HepG2 (cell line): ENCODE measurements at regions not wholly inside any gene's neighbourhood (a gene's known extent, or its start where the extent isn't known, plus 50 kb on each side); places are given as distances from the start of the nearest gene placed in this dataset.

ENCODE experiments used
- ATAC-seq: fragments of 200-7000 bp; cut with Tn5 transposase; 3 replicates; pipeline ENCODE4 v1.9.1; 2020; ENCODE audit warnings: mild to moderate bottlenecking, moderate library complexity
- BruUV-seq: library from RNA; stranded (reverse); fragments of 400-500 nt; replicated peaks from 2 replicates; lab custom pipeline; 2021; lab: Mats Ljungman, UMichigan
- CTCF ChIA-PET: fragments of 300-600 bp; formaldehyde crosslinking; extraction: SDS; loops from one replicate; lab custom pipeline; 2021; ENCODE audit warnings: low total read pairs, inconsistent platforms, low intra/inter-chr PET ratio; lab: Yijun Ruan, JAX
- POLR2A ChIA-PET: fragments of 350-600 bp; sonication (Branson Sonifier 250); formaldehyde crosslinking; loops from one replicate; lab custom pipeline; 2020; ENCODE audit warnings: antibody characterized with exemption, inconsistent platforms; lab: Yijun Ruan, JAX
- DNase-seq: peaks from one replicate; pipeline ENCODE4 v3.0.0-alpha.2; 2015; ENCODE audit warnings: low spot score
- FAIRE-seq: peaks from 3 replicates; lab custom pipeline; 2011; peaks lifted over from hg19 to GRCh38; lab: Jason Lieb, UNC
- H2AFZ ChIP-seq: one replicate; pipeline ENCODE4 v1.6.1; 2011; ENCODE audit warnings: low read length, inconsistent platforms
- H3K27ac ChIP-seq: fragments of 300-600 bp; 3 replicates; pipeline ENCODE4 v1.8.0; 2011; ENCODE audit warnings: mixed run types, mild to moderate bottlenecking, mixed read lengths, low read length, inconsistent platforms; ENCODE audit not compliant: insufficient read depth; ENCODE audit errors: extremely low read length
- H3K27me3 ChIP-seq, 2 experiments: fragments of 200-600 bp in 1 of 2; 2 replicates in 1 of 2; 3 replicates in 1 of 2; pipeline versions ENCODE4 v1.6.0 to v1.8.0; 2011; ENCODE audit warnings: low read length in 2 of 2, mild to moderate bottlenecking in 2 of 2, moderate library complexity in 2 of 2, inconsistent platforms in 1 of 2; ENCODE audit not compliant: insufficient read depth in 2 of 2, control insufficient read depth in 1 of 2
- H3K36me3 ChIP-seq, 2 experiments: fragments of 200-600 bp in 1 of 2; replicated peaks in 1 of 2; 2 replicates in 1 of 2; 3 replicates in 1 of 2; pipeline versions ENCODE4 v1.5.1 to v1.8.0; 2011; ENCODE audit warnings: low read length in 2 of 2, inconsistent platforms in 1 of 2; ENCODE audit not compliant: insufficient read depth in 2 of 2, control insufficient read depth in 1 of 2
- H3K4me1 ChIP-seq: 2 replicates; pipeline ENCODE4 v1.5.1; 2012; ENCODE audit warnings: low read length, inconsistent platforms; ENCODE audit not compliant: insufficient read depth
- H3K4me2 ChIP-seq: 2 replicates; pipeline ENCODE4 v1.6.0; 2011; ENCODE audit warnings: low read depth, low read length, inconsistent platforms
- H3K4me3 ChIP-seq, 3 experiments: fragments of 200-600 bp in 1 of 3; sonication (generic), shearing (Covaris generic) in 1 of 3; replicated peaks in 1 of 3; 2 replicates each; pipeline ENCODE4 v1.5.1; 2011 to 2016; ENCODE audit warnings: low read length in 3 of 3, inconsistent platforms in 2 of 3, low read depth in 2 of 3, mild to moderate bottlenecking in 2 of 3, control low read depth in 1 of 3, mixed read lengths in 1 of 3; ENCODE audit not compliant: insufficient read depth in 1 of 3
- H3K79me2 ChIP-seq: one replicate; pipeline ENCODE4 v1.6.1; 2011; ENCODE audit warnings: low read length, inconsistent platforms; ENCODE audit not compliant: insufficient read depth
- H3K9ac ChIP-seq: 2 replicates; pipeline ENCODE4 v1.6.0; 2011; ENCODE audit warnings: mild to moderate bottlenecking, low read depth, low read length, inconsistent platforms; ENCODE audit not compliant: insufficient read depth
- H3K9me3 ChIP-seq: 2 replicates; pipeline ENCODE4 v1.5.1; 2012; ENCODE audit warnings: mild to moderate bottlenecking, low read length
- H4K20me1 ChIP-seq: 2 replicates; pipeline ENCODE4 v1.6.0; 2011; ENCODE audit warnings: inconsistent platforms, mild to moderate bottlenecking, low read length, moderate library complexity; ENCODE audit not compliant: insufficient read depth
- FOXK1 ChIP-seq: sonication (generic); formaldehyde crosslinking; IDR thresholded peaks from 2 replicates; pipeline ENCODE4 v1.4.0; 2020; ENCODE audit warnings: low read depth, missing genetic modification reagents, borderline replicate concordance
- FOXP1 ChIP-seq, 2 experiments: fragments of 450-650 bp in 1 of 2; IDR thresholded peaks; 2 replicates each; pipeline ENCODE4 v1.6.1; 2017 to 2018; ENCODE audit warnings: antibody characterized with exemption in 1 of 2
- GATA4 ChIP-seq: sonication (generic); IDR thresholded peaks from 2 replicates; pipeline ENCODE4 v1.6.1; 2016; ENCODE audit warnings: antibody characterized with exemption, low read depth, borderline replicate concordance
- NCOA2 ChIP-seq: sonication (generic); formaldehyde crosslinking; IDR thresholded peaks from 2 replicates; pipeline ENCODE4 v1.8.0; 2022; ENCODE audit warnings: inconsistent platforms
- PATZ1 ChIP-seq: sonication (generic); formaldehyde crosslinking; IDR thresholded peaks from 2 replicates; pipeline ENCODE4 v1.4.0; 2020; ENCODE audit warnings: missing genetic modification reagents
- PAXIP1 ChIP-seq: sonication (generic); formaldehyde crosslinking; conservative IDR thresholded peaks from 2 replicates; pipeline ENCODE4 v1.4.0; 2020; ENCODE audit warnings: mild to moderate bottlenecking, missing genetic modification reagents, moderate library complexity
- PITX1 ChIP-seq: sonication (generic); formaldehyde crosslinking; IDR thresholded peaks from 2 replicates; pipeline ENCODE4 v1.5.1; 2020; ENCODE audit warnings: mild to moderate bottlenecking, missing genetic modification reagents
- POGZ ChIP-seq: sonication (generic); formaldehyde crosslinking; IDR thresholded peaks from 2 replicates; pipeline ENCODE4 v1.4.0; 2020; ENCODE audit warnings: mild to moderate bottlenecking, missing genetic modification reagents
- RARA ChIP-seq: IDR thresholded peaks from 2 replicates; pipeline ENCODE4 v1.6.1; 2016; ENCODE audit warnings: missing genetic modification reagents, missing compliant biosample characterization
- SALL1 ChIP-seq: sonication (generic); formaldehyde crosslinking; IDR thresholded peaks from 2 replicates; pipeline ENCODE4 v1.8.0; 2022; ENCODE audit warnings: mild to moderate bottlenecking, missing genetic modification reagents
- SOX13 ChIP-seq, 3 experiments: fragments of 450-650 bp in 1 of 3; sonication (generic) in 1 of 3; formaldehyde crosslinking in 1 of 3; IDR thresholded peaks in 2 of 3; conservative IDR thresholded peaks in 1 of 3; 2 replicates each; pipeline versions ENCODE4 v1.5.0 to v1.6.1; 2016 to 2020; ENCODE audit warnings: antibody characterized with exemption in 1 of 3, mild to moderate bottlenecking in 1 of 3, missing compliant biosample characterization in 1 of 3, missing genetic modification reagents in 1 of 3, moderate library complexity in 1 of 3
- TARDBP ChIP-seq: sonication (generic); formaldehyde crosslinking; IDR thresholded peaks from 2 replicates; pipeline ENCODE4 v1.8.0; 2022; ENCODE audit warnings: mild to moderate bottlenecking, missing genetic modification reagents
- TEAD3 ChIP-seq: optimal IDR thresholded peaks from 2 replicates; pipeline ENCODE3; 2016; ENCODE audit warnings: borderline replicate concordance
- ZNF362 ChIP-seq: sonication (generic); formaldehyde crosslinking; IDR thresholded peaks from 2 replicates; pipeline ENCODE4 v1.4.0; 2020; ENCODE audit warnings: missing genetic modification reagents, mild to moderate bottlenecking, borderline replicate concordance
- ZNF530 ChIP-seq: sonication (generic); formaldehyde crosslinking; IDR thresholded peaks from 2 replicates; pipeline ENCODE4 v1.5.0; 2020; ENCODE audit warnings: low read depth, mild to moderate bottlenecking, missing genetic modification reagents
- WGBS: methylation state at CpG from one replicate; pipeline ENCODE4 v1.1.6; 2017; ENCODE audit warnings: low lambda C conversion rate; 5-methylcytosine and 5-hydroxymethylcytosine counted together
- in situ Hi-C: cut with HindIII; loops from 2 replicates; pipeline ENCODE4 v1.10.0; 2017; ENCODE audit warnings: low pct_unique_long_range_greater_than_20kb; ENCODE audit not compliant: extremely low pct_ligation_motif_present
- intact Hi-C: fragments of 100-400 bp; cut with micrococcal nuclease; formaldehyde crosslinking; loops from one replicate; pipeline ENCODE4 v1.10.0; 2022; ENCODE audit not compliant: unreplicated experiment

GRCh38 chr6:113684382-113684901, 172.7 kb upstream of the MARCKS start:
- Histone ChIP-seq H3K9me3 (no peaks in the 10 kb centered on the region), H3K36me3 (no peaks in the 10 kb centered on the region), H3K79me2 (no peaks in the 10 kb centered on the region), H3K27me3 (no peaks in the 10 kb centered on the region), H3K4me2 (peak overlapping the region; percentile 25; the same call in 1 of the 2 replicates), H3K4me1 (peaks cover 60% of the 10 kb centered on the region), H3K4me3 (no peak overlapping the region), H3K9ac (no peak overlapping the region), H2AFZ (peak overlapping the region; percentile 32), H4K20me1 (no peaks in the 10 kb centered on the region), H3K27ac (peak overlapping the region; percentile 24)
- ATAC-seq: peak; percentile 24; the same call in 1 of the 3 replicates
- peak; percentile 24 for DNase-seq
- intact Hi-C loops (no loop called here), in situ Hi-C loops (no loop called here)
- POLR2A ChIA-PET: interaction anchor here (1.6 kb wide), 1 partner anchor 42 kb away, joined by 9 read pairs; no protein-coding TSS in a partner anchor
- CTCF ChIA-PET: no interaction called here
- BruUV-seq: no TSS peak
- WGBS: 23% methylated on average over 2 of the region's 2 CpGs
- FAIRE-seq: no peak
- peak; percentile 58; the same call in 1 of the 2 replicates for TF ChIP-seq TARDBP (CRISPR knock-in tag)
- TF ChIP-seq SALL1 (CRISPR knock-in tag): peak; percentile 43; the same call in 1 of the 2 replicates
- TF ChIP-seq ZNF362 (CRISPR knock-in tag): no peak
- no peak for TF ChIP-seq FOXP1 (IDR thresholded peaks at IDR 0.05)
- TF ChIP-seq FOXP1 (CRISPR knock-in tag; IDR thresholded peaks at IDR 0.05): peak; percentile 84
- peak; percentile 75 for TF ChIP-seq RARA
- TF ChIP-seq PAXIP1: peak; percentile 77
- no peak for TF ChIP-seq SOX13 (IDR thresholded peaks at IDR 0.05)
- TF ChIP-seq SOX13 (CRISPR knock-in tag; conservative IDR thresholded peaks at IDR 0.05 in 1 of 2, IDR thresholded peaks at IDR 0.05 in 1 of 2): peak in 1 of 2 experiments; percentile 72; a peak in 1 of 4 replicates
- 0 out of 2 replicates have a peak, but pooled peaks have one; percentile 42 for TF ChIP-seq NCOA2 (CRISPR knock-in tag)
- 0 out of 2 replicates have a peak, but pooled peaks have one; percentile 17 for TF ChIP-seq PITX1 (CRISPR knock-in tag)
- peak; percentile 38; the same call in 1 of the 2 replicates for TF ChIP-seq GATA4
- TF ChIP-seq PATZ1 (CRISPR knock-in tag): peak; percentile 30; the same call in 1 of the 2 replicates
- peak; percentile 64; the same call in 1 of the 2 replicates for TF ChIP-seq FOXK1 (CRISPR knock-in tag)
- peak; percentile 81 for TF ChIP-seq POGZ (CRISPR knock-in tag)
- peak; percentile 72 for TF ChIP-seq TEAD3 (CRISPR knock-in tag)
- no peak for TF ChIP-seq ZNF530 (CRISPR knock-in tag)
